NCI-H82 treated with DMSO at 0.1 percent for 48 hours (cell line): ENCODE measurements at regions not wholly inside any gene's neighbourhood (a gene's known extent, or its start where the extent isn't known, plus 50 kb on each side); places are given as distances from the start of the nearest gene placed in this dataset.

Experiments used
- DNase-seq: peaks from one replicate; lab custom pipeline; 2025; ENCODE audit not compliant: unreplicated experiment; lab: John Stamatoyannopoulos, UW

- no peak for DNase-seq
Measured at GRCh38 chr1:91575909-91576519, 75.4 kb downstream of the CDC7 start.

- no peak for DNase-seq
Measured at GRCh38 chr1:91578320-91579109, 77.9 kb downstream of the CDC7 start.

- no peak for DNase-seq
Measured at GRCh38 chr1:91579658-91580228, 79.1 kb downstream of the CDC7 start.

GRCh38 chr1:91582431-91582921, 81.8 kb downstream of the CDC7 start:
- no peak for DNase-seq

- DNase-seq, result no peak
Measured at GRCh38 chr1:91583326-91583755, 82.7 kb downstream of the CDC7 start.

- DNase-seq, result no peak
Measured at GRCh38 chr1:91584309-91584708, 83.7 kb downstream of the CDC7 start.

GRCh38 chr1:91584878-91585277, 84.2 kb downstream of the CDC7 start:
- no peak for DNase-seq

- DNase-seq, result no peak
Measured at GRCh38 chr1:91585502-91585901, 84.9 kb downstream of the CDC7 start.

- DNase-seq, result no peak
Measured at GRCh38 chr1:91585982-91586381, 85.3 kb downstream of the CDC7 start.

GRCh38 chr1:91589437-91589836, 88.8 kb downstream of the CDC7 start:
- no peak for DNase-seq

- no peak for DNase-seq
Measured at GRCh38 chr1:91591175-91591974, 90.7 kb downstream of the CDC7 start.

- no peak for DNase-seq
Measured at GRCh38 chr1:91592716-91593477, 92.2 kb downstream of the CDC7 start.

GRCh38 chr1:91594383-91595055, 93.9 kb downstream of the CDC7 start:
- no peak for DNase-seq

GRCh38 chr1:91596474-91596873, 95.8 kb downstream of the CDC7 start:
- DNase-seq, result no peak

- no peak for DNase-seq
Measured at GRCh38 chr1:91597215-91597614, 96.6 kb downstream of the CDC7 start.

- no peak for DNase-seq
Measured at GRCh38 chr1:91600431-91601337, 100.0 kb downstream of the CDC7 start.

- DNase-seq, result no peak
Measured at GRCh38 chr1:91601554-91602376, 101.1 kb downstream of the CDC7 start.

GRCh38 chr1:91603409-91603808, 102.8 kb downstream of the CDC7 start:
- no peak for DNase-seq
